ENCODE measurements at regions not wholly inside any gene's neighbourhood (a gene's known extent, or its start where the extent isn't known, plus 50 kb on each side); places are given as distances from the start of the nearest gene placed in this dataset.
"Not testable (repeated sequence)": the region's sequence is repeated elsewhere in the genome, so short reads cannot be mapped to it uniquely, and the experiment has no call there.

DNA sequence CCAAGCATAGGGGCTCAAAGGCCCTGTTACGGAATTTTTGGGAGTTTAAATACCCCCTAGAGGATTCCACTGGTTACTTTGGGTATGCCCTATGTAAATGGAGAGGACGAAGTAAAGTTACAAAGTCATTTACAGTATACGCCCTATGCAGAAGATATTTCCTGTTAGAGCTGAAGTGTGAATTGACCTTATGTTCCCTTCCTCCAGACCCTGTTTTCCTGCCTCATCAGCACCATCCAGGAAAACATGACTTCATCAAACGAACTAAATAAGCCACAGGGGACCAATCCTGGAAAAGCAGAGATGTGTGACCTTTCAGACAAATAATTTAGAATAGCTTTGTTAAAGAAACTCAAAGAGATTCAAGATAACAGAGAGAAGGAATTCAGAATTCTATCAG, 177.4 kb downstream of the SQOR start:
- DNase-seq, result no peak

GRCh38 chr15:45817578-45817977, 182.7 kb downstream of the SQOR start:
- DNase-seq, result not testable (repeated sequence)

GRCh38 chr15:45821390-45821789, 186.6 kb downstream of the SQOR start:
- no peak for DNase-seq

DNA sequence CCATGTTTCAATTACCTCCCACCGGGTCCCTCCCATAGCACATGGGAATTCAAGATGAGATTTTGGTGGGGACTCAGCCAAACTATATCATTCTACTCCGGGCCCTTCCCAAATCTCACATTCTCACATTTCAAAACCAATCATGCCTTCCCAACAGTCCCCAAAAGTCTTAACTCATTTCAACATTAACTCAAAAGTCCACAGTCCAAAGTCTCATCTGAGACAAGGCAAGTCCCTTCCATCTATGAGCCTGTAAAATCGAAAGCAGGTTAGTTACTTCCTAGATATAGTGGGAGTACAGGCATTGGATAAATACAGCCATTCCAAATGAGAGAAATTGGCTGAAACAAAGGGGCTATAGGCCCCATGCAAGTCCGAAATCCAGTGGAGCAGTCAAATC, 188.1 kb downstream of the SQOR start:
- DNase-seq, result not testable (repeated sequence)

- DNase-seq, result no peak
These were observed 192.4 kb downstream of the SQOR start for GRCh38 chr15:45827275-45827674.

DNA sequence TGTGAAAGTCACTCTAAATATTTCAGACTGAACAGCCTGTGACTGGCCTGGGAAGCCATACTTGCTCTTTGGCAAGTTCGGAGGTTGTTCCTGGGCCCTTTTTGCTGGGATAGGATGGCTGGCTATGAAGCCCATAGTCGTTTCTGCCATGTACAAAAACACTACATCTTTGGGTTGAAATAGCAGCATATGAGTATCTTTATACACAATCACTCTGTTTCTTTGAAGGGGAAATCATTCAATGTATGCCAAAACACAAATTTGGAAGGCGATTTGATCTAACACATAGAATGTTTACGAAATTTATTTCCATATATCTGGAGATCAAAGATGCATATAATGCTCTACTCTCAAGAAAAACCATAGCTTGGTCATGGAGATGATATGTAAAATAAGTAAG, 192.9 kb downstream of the SQOR start:
- no peak for DNase-seq

DNA sequence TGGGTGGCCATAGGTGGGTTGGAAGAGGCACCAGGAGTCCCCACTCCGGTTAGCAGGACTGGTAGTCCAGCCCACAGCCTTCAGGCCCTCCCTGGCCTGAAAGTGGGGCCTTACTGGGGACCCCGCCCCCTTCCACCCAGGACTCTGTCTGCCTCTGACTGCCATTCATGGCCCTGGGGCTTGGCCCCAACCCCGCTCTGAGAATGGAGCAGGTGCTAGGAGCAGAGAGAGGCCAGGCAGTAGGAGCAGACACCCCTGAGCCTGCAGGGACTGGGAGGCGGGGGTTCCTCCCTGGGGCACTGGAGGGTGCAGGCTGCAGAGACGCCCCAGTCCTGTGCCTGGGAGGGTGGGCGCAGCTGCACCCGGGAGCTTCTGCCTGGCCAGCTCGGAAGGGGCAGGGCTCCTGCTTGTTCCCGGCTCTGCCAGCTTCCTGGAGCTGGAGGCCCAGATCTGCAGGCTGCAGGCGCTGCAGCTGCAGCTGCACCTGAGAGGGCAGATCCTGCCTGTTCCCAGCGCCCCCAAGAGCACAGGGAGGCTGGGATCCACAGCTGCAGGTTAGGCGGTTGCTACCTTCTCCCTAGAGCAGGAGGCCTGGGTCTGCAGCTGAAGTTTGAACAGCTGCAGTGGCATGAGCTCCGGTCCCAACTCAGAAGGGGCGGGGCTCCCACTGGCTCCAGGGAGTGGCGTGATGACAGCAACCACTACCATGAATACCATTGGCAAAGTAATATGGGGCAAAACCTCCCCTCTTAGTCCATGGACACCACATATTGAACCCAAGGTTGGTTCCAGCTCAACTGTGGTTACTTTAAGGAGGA, 194.7 kb downstream of the SQOR start:
- no peak for DNase-seq

DNA sequence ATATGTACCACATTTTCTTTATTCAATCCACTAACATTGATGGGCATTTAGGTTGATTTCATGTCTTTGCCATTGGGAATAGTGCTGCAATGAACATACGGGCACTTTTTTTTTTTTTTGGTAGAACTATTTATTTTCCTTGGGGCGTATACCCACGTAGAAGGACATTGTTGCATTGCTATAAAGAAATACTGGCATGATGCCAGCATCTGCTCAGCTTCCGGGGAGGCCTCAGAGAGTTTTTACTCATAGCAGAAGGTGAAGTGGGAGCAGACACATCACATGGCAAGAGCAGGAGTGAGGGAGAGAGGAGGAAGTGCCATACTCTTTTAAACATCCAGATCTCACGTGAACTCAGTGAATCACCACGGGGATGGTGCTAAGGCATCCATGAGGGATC, 197.0 kb downstream of the SQOR start:
- no peak for DNase-seq

- DNase-seq, result no peak
These were observed 199.8 kb downstream of the SQOR start for GRCh38 chr15:45834622-45835021.

GRCh38 chr15:45842151-45842550, 207.3 kb downstream of the SQOR start:
- DNase-seq, result no peak

- no peak for DNase-seq
These were observed 212.8 kb downstream of the SQOR start for GRCh38 chr15:45847645-45848044.

- no peak for DNase-seq
These were observed 214.3 kb downstream of the SQOR start for GRCh38 chr15:45849136-45849535.

DNA sequence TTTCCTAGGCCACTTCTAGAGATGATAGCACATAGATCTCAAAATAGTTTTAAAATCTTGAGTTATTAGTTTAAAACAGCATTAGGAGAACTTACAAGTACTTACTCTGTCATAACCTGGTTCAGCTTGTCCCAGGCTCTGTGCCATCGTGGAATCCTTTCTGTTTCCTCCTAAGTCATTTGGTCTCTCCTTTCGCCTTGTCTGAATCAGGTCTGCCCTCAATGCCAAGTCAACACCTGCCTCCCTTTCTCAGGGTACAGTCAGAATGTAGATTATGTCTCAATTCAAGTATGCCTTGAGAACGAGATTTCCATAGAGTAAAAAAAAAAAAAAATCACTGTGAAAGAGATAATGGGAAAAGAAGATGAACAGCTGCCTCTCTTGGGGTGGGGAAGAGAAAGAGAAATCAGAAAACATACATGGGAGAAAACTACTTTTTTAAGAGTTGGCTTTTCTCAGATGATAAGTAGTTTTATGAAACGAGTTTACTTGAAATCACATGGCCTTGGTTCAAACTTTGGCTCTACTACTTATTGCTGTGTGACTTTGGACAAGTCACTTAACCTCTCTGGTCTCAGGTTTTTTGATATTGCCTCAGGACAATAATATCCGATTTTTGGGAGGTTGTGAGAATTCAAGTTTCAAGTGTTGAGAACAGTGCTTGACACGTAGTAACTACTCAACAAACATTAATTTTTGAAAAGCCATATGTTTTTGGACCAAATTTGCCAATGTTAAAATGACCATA, 219.8 kb downstream of the SQOR start:
- no peak for DNase-seq

- DNase-seq, result no peak
These were observed 220.5 kb downstream of the SQOR start for GRCh38 chr15:45855210-45855906.

- DNase-seq, result no peak
These were observed 221.2 kb downstream of the SQOR start for GRCh38 chr15:45855907-45856579.

DNA sequence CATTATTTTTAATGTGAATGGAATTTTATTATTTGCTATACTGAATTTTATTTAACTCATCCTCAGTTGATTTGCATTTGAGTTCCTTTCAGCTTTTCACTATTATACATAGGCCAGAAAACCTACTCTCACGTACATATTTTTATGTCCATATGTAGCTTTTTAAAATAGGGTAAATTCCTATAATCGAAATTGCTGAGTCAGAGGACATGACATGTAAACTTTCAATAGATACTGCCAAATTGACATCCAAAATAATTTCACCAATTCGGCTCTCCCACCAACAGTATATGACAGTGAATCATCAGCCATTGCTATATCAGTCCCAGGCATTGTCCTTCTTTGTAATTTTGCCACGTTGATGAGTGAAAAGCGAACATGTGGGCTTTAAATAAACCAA, 222.5 kb downstream of the SQOR start:
- DNase-seq, result no peak

- no peak for DNase-seq
These were observed 223.7 kb downstream of the SQOR start for GRCh38 chr15:45858491-45858890.

DNA sequence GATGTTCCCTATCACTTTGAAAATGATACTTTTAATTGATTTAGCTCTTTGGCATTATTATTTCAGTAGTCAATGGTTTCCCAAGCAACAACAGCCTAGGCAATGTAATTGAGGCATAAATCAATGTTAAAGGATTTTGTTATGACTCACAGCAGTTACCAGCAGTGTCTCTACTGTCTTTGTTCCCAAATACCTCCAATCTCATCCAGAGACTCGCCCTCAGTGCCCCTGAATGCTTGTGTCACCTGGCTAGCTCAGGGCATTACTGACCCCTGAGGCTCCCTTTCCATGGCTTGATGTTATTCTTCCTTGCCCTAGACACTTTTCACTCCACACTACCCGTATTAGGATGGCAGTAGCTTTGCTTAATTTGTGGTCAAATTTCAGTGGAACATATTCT, 227.2 kb downstream of the SQOR start:
- no peak for DNase-seq

DNA sequence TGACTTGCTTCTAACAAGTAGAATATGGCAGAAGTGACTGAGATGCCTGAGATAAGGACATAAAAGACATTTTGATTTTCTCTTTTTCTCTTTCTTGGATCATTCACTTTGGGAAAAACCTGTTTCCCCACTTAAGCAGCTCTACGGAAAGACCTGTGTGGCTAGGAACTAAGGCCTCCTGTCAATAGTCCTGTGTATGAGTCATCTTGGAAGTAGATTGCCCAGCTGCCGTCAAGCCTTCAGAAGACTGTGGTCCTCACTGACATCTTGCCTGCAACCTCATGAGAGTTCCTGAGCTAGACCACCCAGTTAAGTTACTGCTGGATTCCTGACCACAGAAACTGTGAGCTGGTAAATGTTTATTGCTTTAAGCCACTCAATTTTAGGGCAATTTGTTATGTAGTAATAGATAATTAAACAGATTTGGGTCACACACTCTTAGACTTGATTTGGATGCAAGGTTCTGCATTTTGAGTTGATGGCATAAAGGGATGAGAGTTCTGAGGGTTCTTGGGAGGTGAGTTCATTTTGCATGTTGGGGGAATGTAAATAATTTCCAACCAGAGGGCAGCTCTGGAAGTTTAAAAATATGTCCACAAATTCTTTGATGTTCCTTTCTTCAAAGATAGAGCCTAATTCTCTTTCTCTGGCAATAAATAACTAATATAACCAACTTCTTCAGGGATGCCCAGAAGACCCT, 229.2 kb downstream of the SQOR start:
- DNase-seq, result no peak

DNA sequence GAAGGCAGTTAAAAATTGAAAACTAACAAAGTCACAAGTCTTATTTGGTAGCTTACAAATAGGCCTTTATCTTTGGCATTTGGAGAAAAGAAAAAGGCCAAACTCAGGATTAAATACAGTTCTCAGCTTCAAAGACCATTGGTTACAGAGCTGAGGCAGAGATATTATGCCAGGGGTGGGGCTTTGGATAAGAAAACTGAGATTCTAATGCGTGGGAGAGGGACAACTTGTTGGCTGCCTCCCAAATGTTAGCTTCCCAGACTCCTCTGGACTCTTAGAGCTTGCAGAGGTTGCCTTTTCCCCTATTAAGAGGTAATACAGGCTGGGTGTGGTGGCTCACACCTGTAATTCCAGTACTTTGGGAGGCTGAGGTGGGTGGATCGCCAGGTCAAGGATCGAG, 231.8 kb downstream of the SQOR start:
- no peak for DNase-seq

DNA sequence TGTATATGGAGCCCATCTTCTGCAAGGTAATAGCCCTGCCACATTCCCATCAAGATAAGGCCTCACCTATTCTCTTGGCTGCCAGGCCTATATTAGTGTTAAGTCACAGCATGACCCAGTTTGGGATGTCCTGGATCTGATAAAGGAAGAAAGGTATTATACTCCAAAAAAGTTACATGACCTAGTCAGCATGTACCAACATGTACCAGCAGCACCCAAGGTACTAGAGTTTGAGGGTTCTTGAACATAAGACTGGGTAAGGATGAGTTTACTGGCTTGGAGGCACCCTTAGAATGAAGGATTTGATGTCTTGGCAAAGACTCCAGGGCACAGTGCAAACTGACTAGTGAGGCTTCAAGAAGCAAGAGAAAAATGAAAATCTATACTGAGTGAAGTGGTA, 232.5 kb downstream of the SQOR start:
- DNase-seq, result no peak

DNA sequence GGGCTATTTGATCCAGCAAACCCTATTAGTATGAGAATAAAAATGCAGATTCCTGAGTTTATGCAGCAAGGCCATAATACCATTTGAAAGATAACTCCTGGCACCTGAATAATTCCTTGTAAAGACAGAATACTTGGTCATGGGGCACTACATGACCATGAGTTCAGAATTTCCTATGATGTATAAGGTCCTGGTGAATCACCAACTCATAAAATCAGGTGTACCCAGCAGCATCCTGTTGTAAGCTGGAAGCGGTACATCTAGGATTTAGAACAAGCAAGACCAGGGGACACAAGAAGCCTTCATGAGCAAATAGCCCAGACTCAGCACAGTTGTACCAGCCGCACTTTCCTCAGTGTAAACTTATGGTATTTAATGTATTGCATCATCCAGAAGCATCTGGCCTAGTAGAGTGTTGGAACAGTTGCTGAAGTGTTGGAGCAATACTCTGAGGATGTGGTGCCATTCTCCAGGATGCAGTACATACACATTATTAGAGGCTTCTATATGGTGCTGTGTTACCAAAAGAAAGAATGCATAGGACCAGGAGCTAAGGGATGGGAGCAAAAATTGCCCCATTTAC, 233.4 kb downstream of the SQOR start:
- no peak for DNase-seq
